Keratinocyte (primary cell): ENCODE measurements at regions not wholly inside any gene's neighbourhood (a gene's known extent, or its start where the extent isn't known, plus 50 kb on each side); places are given as distances from the start of the nearest gene placed in this dataset.

Source experiments
- DNase-seq: peaks from one replicate; pipeline ENCODE4 v3.0.0-alpha.2; 2011; ENCODE audit warnings: low read depth, missing footprints, low spot score
- FAIRE-seq: peaks from 2 replicates; lab custom pipeline; 2011; peaks lifted over from hg19 to GRCh38; lab: Jason Lieb, UNC
- H2AFZ ChIP-seq: 2 replicates; pipeline ENCODE4 v1.6.0; 2012; ENCODE audit warnings: low read length, control low read depth, inconsistent platforms; ENCODE audit not compliant: control insufficient read depth
- H3K27ac ChIP-seq: 2 replicates; pipeline ENCODE4 v1.5.1; 2011; ENCODE audit warnings: low read length; ENCODE audit not compliant: control insufficient read depth, insufficient read depth
- H3K27me3 ChIP-seq: 3 replicates; pipeline ENCODE4 v1.6.0; 2011; ENCODE audit warnings: low read length; ENCODE audit not compliant: control insufficient read depth, insufficient read depth; ENCODE audit errors: extremely low read depth
- H3K36me3 ChIP-seq, 2 experiments: 2 replicates in 1 of 2; 3 replicates in 1 of 2; pipeline ENCODE4 v1.5.1; 2011; ENCODE audit warnings: low read length in 2 of 2, mild to moderate bottlenecking in 1 of 2; ENCODE audit not compliant: control insufficient read depth in 2 of 2, insufficient read depth in 2 of 2; ENCODE audit errors: extremely low read depth in 1 of 2
- H3K4me1 ChIP-seq: 3 replicates; pipeline ENCODE4 v1.5.1; 2011; ENCODE audit warnings: low read length; ENCODE audit not compliant: control insufficient read depth, insufficient read depth; ENCODE audit errors: extremely low read depth
- H3K4me2 ChIP-seq: 3 replicates; pipeline ENCODE4 v1.6.0; 2011; ENCODE audit warnings: low read depth, low read length; ENCODE audit not compliant: control insufficient read depth, insufficient read depth; ENCODE audit errors: extremely low read depth
- H3K4me3 ChIP-seq, 3 experiments: fragments of 200-600 bp in 1 of 3; sonication (generic) in 1 of 3; 2 replicates in 2 of 3; 3 replicates in 1 of 3; pipeline ENCODE4 v1.5.1; 2011 to 2016; ENCODE audit warnings: low read length in 3 of 3, mild to moderate bottlenecking in 3 of 3, control low read depth in 2 of 3, inconsistent platforms in 1 of 3, low read depth in 1 of 3, mixed read lengths in 1 of 3, mixed run types in 1 of 3, moderate library complexity in 1 of 3; ENCODE audit not compliant: control insufficient read depth in 2 of 3, insufficient read depth in 2 of 3; ENCODE audit errors: extremely low read depth in 1 of 3
- H3K79me2 ChIP-seq: 2 replicates; pipeline ENCODE4 v1.6.0; 2012; ENCODE audit warnings: low read length; ENCODE audit not compliant: control insufficient read depth, insufficient read depth
- H3K9ac ChIP-seq: 3 replicates; pipeline ENCODE4 v1.6.0; 2011; ENCODE audit warnings: low read length; ENCODE audit not compliant: control insufficient read depth, insufficient read depth; ENCODE audit errors: extremely low read depth
- H3K9me1 ChIP-seq: 3 replicates; pipeline ENCODE4 v1.6.0; 2011; ENCODE audit warnings: low read length; ENCODE audit not compliant: control insufficient read depth, insufficient read depth; ENCODE audit errors: extremely low read depth
- H3K9me3 ChIP-seq: 2 replicates; pipeline ENCODE4 v1.5.1; 2012; ENCODE audit warnings: low read depth, low read length; ENCODE audit not compliant: control insufficient read depth
- H4K20me1 ChIP-seq: 3 replicates; pipeline ENCODE4 v1.6.0; 2011; ENCODE audit warnings: low read length; ENCODE audit not compliant: control insufficient read depth, insufficient read depth; ENCODE audit errors: extremely low read depth
- EZH2 ChIP-seq: IDR thresholded peaks from one replicate; pipeline ENCODE4 v1.6.1; 2012; ENCODE audit warnings: inconsistent platforms, mild to moderate bottlenecking, low read length, moderate library complexity
- dilution Hi-C: fragments of 300-500 bp; cut with MboI; formaldehyde crosslinking; loops from one replicate; pipeline ENCODE4 v1.7.0; 2020; ENCODE audit warnings: low sequenced_read_pairs; ENCODE audit not compliant: extremely low pct_ligation_motif_present
- TF ChIP-seq, protein P1 (sequence below), 3 experiments: IDR thresholded peaks in 1 of 3; conservative IDR thresholded peaks in 1 of 3; optimal IDR thresholded peaks in 1 of 3; 2 replicates in 2 of 3; 3 replicates in 1 of 3; pipeline versions ENCODE3 to v1.5.1; 2011; ENCODE audit warnings: low read length in 3 of 3, mild to moderate bottlenecking in 3 of 3, moderate library complexity in 2 of 3, control low read depth in 1 of 3, inconsistent platforms in 1 of 3; ENCODE audit not compliant: insufficient read depth in 2 of 3; ENCODE audit errors: extremely low read depth in 1 of 3

- DNase-seq: no peak
- FAIRE-seq: no peak
Observed at GRCh38 chr6:145138469-145139139, 596.7 kb downstream of the EPM2A start.

GRCh38 chr6:145139140-145139850 lies 596.0 kb downstream of the EPM2A start:
- H3K4me2 ChIP-seq: no peak overlapping the region
- no peak for FAIRE-seq
- dilution Hi-C loops: no loop called here

More at GRCh38 chr6:145138469-145139139, 596.7 kb downstream of the EPM2A start:
- H3K4me2 ChIP-seq: no peak overlapping the region
- no peaks in the 10 kb centered on the region for H3K36me3 ChIP-seq
- no peak overlapping the region for H3K4me3 ChIP-seq
- no peak overlapping the region for H3K9ac ChIP-seq
- H3K27me3 ChIP-seq: no peaks in the 10 kb centered on the region
- H3K4me1 ChIP-seq: no peaks in the 10 kb centered on the region
- H3K9me1 ChIP-seq: no peaks in the 10 kb centered on the region
- dilution Hi-C loops: no loop called here
- no peak overlapping the region for H2AFZ ChIP-seq
- TF ChIP-seq, protein P1, sequence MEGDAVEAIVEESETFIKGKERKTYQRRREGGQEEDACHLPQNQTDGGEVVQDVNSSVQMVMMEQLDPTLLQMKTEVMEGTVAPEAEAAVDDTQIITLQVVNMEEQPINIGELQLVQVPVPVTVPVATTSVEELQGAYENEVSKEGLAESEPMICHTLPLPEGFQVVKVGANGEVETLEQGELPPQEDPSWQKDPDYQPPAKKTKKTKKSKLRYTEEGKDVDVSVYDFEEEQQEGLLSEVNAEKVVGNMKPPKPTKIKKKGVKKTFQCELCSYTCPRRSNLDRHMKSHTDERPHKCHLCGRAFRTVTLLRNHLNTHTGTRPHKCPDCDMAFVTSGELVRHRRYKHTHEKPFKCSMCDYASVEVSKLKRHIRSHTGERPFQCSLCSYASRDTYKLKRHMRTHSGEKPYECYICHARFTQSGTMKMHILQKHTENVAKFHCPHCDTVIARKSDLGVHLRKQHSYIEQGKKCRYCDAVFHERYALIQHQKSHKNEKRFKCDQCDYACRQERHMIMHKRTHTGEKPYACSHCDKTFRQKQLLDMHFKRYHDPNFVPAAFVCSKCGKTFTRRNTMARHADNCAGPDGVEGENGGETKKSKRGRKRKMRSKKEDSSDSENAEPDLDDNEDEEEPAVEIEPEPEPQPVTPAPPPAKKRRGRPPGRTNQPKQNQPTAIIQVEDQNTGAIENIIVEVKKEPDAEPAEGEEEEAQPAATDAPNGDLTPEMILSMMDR (optimal IDR thresholded peaks at IDR 0.05 in 1 of 3, IDR thresholded peaks at IDR 0.05 in 1 of 3, conservative IDR thresholded peaks at IDR 0.05 in 1 of 3; ENCODE audit: extremely low read depth in 1 of 3, insufficient read depth in 2 of 3, low read length in 3 of 3): no peak
- no peak for TF ChIP-seq EZH2
- no peak overlapping the region for H3K27ac ChIP-seq
- H3K79me2 ChIP-seq: no peaks in the 10 kb centered on the region
- no peaks in the 10 kb centered on the region for H3K9me3 ChIP-seq
- H4K20me1 ChIP-seq: no peaks in the 10 kb centered on the region

More at GRCh38 chr6:145139140-145139850, 596.0 kb downstream of the EPM2A start:
- no peak overlapping the region for H3K4me3 ChIP-seq
- H3K4me1 ChIP-seq: no peaks in the 10 kb centered on the region
- DNase-seq: no peak
- no peaks in the 10 kb centered on the region for H3K27me3 ChIP-seq
- no peaks in the 10 kb centered on the region for H3K9me1 ChIP-seq
- TF ChIP-seq, protein P1 (optimal IDR thresholded peaks at IDR 0.05 in 1 of 3, IDR thresholded peaks at IDR 0.05 in 1 of 3, conservative IDR thresholded peaks at IDR 0.05 in 1 of 3; ENCODE audit: extremely low read depth in 1 of 3, insufficient read depth in 2 of 3, low read length in 3 of 3): no peak
- no peaks in the 10 kb centered on the region for H3K36me3 ChIP-seq
- no peaks in the 10 kb centered on the region for H3K79me2 ChIP-seq
- H4K20me1 ChIP-seq: no peaks in the 10 kb centered on the region
- H3K9me3 ChIP-seq: no peaks in the 10 kb centered on the region
- H3K27ac ChIP-seq: no peak overlapping the region
- H3K9ac ChIP-seq: no peak overlapping the region
- H2AFZ ChIP-seq: no peak overlapping the region
